HG02678 (cell line): ENCODE measurements at regions not wholly inside any gene's neighbourhood (a gene's known extent, or its start where the extent isn't known, plus 50 kb on each side); places are given as distances from the start of the nearest gene placed in this dataset.
"Not testable (repeated sequence)": the region's sequence is repeated elsewhere in the genome, so short reads cannot be mapped to it uniquely, and the experiment has no call there.

Experiments
- ATAC-seq: cut with Tn5 transposase; IDR thresholded peaks from one replicate; pipeline ENCODE4 v1.9.1; 2021; ENCODE audit warnings: mild to moderate bottlenecking, moderate library complexity; ENCODE audit not compliant: unreplicated experiment

- ATAC-seq, result no peak
These were observed 1865.3 kb upstream of the CDH9 start for GRCh38 chr5:28903643-28904042.

GRCh38 chr5:28896949-28897348, 1858.6 kb upstream of the CDH9 start:
- no peak for ATAC-seq

- no peak for ATAC-seq
These were observed 1842.5 kb upstream of the CDH9 start for GRCh38 chr5:28880936-28881335.

GRCh38 chr5:28877050-28877449, 1838.7 kb upstream of the CDH9 start:
- ATAC-seq, result no peak

- no peak for ATAC-seq
These were observed 1825.6 kb upstream of the CDH9 start for GRCh38 chr5:28864006-28864405.

GRCh38 chr5:28862860-28863196, 1824.4 kb upstream of the CDH9 start:
- ATAC-seq, result no peak

GRCh38 chr5:28862137-28862859, 1823.9 kb upstream of the CDH9 start:
- no peak for ATAC-seq

GRCh38 chr5:28855626-28856025, 1817.2 kb upstream of the CDH9 start:
- ATAC-seq, result no peak

- no peak for ATAC-seq
These were observed 1812.0 kb upstream of the CDH9 start for GRCh38 chr5:28850320-28850921.

- no peak for ATAC-seq
These were observed 1792.7 kb upstream of the CDH9 start for GRCh38 chr5:28831042-28831441.

GRCh38 chr5:28823231-28823630, 1784.8 kb upstream of the CDH9 start:
- ATAC-seq, result no peak

- no peak for ATAC-seq
These were observed 1783.7 kb upstream of the CDH9 start for GRCh38 chr5:28822071-28822470.

- ATAC-seq, result no peak
These were observed 1772.4 kb upstream of the CDH9 start for GRCh38 chr5:28810751-28811136.

- ATAC-seq, result no peak
These were observed 1771.7 kb upstream of the CDH9 start for GRCh38 chr5:28809811-28810750.

- no peak for ATAC-seq
These were observed 1770.8 kb upstream of the CDH9 start for GRCh38 chr5:28808967-28809810.

GRCh38 chr5:28807195-28807729, 1768.9 kb upstream of the CDH9 start:
- ATAC-seq, result no peak

GRCh38 chr5:28799035-28799434, 1760.6 kb upstream of the CDH9 start:
- ATAC-seq, result not testable (repeated sequence)

- ATAC-seq, result no peak
These were observed 1750.6 kb upstream of the CDH9 start for GRCh38 chr5:28788954-28789353.

- ATAC-seq, result no peak
These were observed 1741.8 kb upstream of the CDH9 start for GRCh38 chr5:28780083-28780692.

GRCh38 chr5:28779161-28779754, 1740.9 kb upstream of the CDH9 start:
- ATAC-seq, result no peak
